K562 (cell line): ENCODE measurements at regions not wholly inside any gene's neighbourhood (a gene's known extent, or its start where the extent isn't known, plus 50 kb on each side); places are given as distances from the start of the nearest gene placed in this dataset.

ENCODE experiments used
- ATAC-seq: fragments of 200-7000 bp; cut with Tn5 transposase; 3 replicates; pipeline ENCODE4 v1.9.1; 2020; ENCODE audit warnings: moderate library complexity
- BruUV-seq: library from RNA; stranded (reverse); fragments of 400-500 nt; replicated peaks from 2 replicates; lab custom pipeline; 2021; lab: Mats Ljungman, UMichigan
- CTCF ChIA-PET: fragments of 300-600 bp; formaldehyde crosslinking; extraction: SDS; loops from one replicate; lab custom pipeline; 2021; ENCODE audit warnings: low intra/inter-chr PET ratio; lab: Yijun Ruan, JAX
- POLR2A ChIA-PET: fragments of 300-600, 350-650 bp; sonication (Branson Sonifier 250); formaldehyde crosslinking; extraction: SDS; loops from one replicate; lab custom pipeline; 2021; ENCODE audit warnings: antibody characterized with exemption, inconsistent platforms; lab: Yijun Ruan, JAX
- DNase-seq, 4 experiments: peaks; one replicate each; pipeline versions ENCODE4 v3.0.0 to v3.0.0-alpha.2; 2011 to 2018; ENCODE audit warnings: low spot score in 3 of 4, mixed read lengths in 3 of 4; ENCODE audit errors: extremely low read depth in 1 of 4
- FAIRE-seq: peaks from 2 replicates; lab custom pipeline; 2011; peaks lifted over from hg19 to GRCh38; lab: Jason Lieb, UNC
- H2AFZ ChIP-seq: 2 replicates; pipeline ENCODE4 v1.6.0; 2011; ENCODE audit warnings: low read depth, low read length, control low read depth, inconsistent platforms
- H3K27ac ChIP-seq: fragments of 200-600 bp; 3 replicates; pipeline ENCODE4 v1.8.0; 2011; ENCODE audit warnings: low read depth, mild to moderate bottlenecking, control low read depth, inconsistent platforms, low read length, moderate library complexity, mixed read lengths; ENCODE audit errors: extremely low read depth
- H3K27me3 ChIP-seq, 2 experiments: fragments of 300-600 bp in 1 of 2; 2 replicates in 1 of 2; 3 replicates in 1 of 2; pipeline versions ENCODE4 v1.6.0 to v1.8.0; 2011; ENCODE audit warnings: inconsistent platforms in 2 of 2, low read length in 2 of 2, mild to moderate bottlenecking in 1 of 2, mixed read lengths in 1 of 2, moderate library complexity in 1 of 2; ENCODE audit not compliant: control insufficient read depth in 2 of 2, insufficient read depth in 2 of 2
- H3K36me3 ChIP-seq: fragments of 300-600 bp; 3 replicates; pipeline ENCODE4 v1.8.0; 2011; ENCODE audit warnings: mild to moderate bottlenecking, low read length, inconsistent platforms; ENCODE audit not compliant: control insufficient read depth, insufficient read depth
- H3K4me1 ChIP-seq, 2 experiments: fragments of 200-600 bp in 1 of 2; replicated peaks in 1 of 2; 2 replicates in 1 of 2; 3 replicates in 1 of 2; pipeline versions ENCODE4 v1.5.1 to v1.8.0; 2011; ENCODE audit warnings: inconsistent platforms in 2 of 2, low read length in 2 of 2, mild to moderate bottlenecking in 1 of 2, mixed read lengths in 1 of 2, moderate library complexity in 1 of 2; ENCODE audit not compliant: control insufficient read depth in 2 of 2, insufficient read depth in 2 of 2
- H3K4me2 ChIP-seq: 2 replicates; pipeline ENCODE4 v1.6.1; 2011; ENCODE audit warnings: low read length, control low read depth, inconsistent platforms, mixed read lengths; ENCODE audit not compliant: insufficient read depth
- H3K4me3 ChIP-seq: fragments of 200-600 bp; sonication (generic), shearing (Covaris generic); 2 replicates; pipeline ENCODE4 v1.5.1; 2016; ENCODE audit warnings: control low read depth, inconsistent platforms
- H3K79me2 ChIP-seq: fragments of 200-600 bp; 3 replicates; pipeline ENCODE4 v1.8.0; 2011; ENCODE audit warnings: low read length, inconsistent platforms; ENCODE audit not compliant: control insufficient read depth, insufficient read depth
- H3K9ac ChIP-seq, 2 experiments: 2 replicates each; pipeline versions ENCODE4 v1.6.0 to v1.6.1; 2011; ENCODE audit warnings: low read depth in 2 of 2, low read length in 2 of 2, control low read depth in 1 of 2, inconsistent platforms in 1 of 2, mild to moderate bottlenecking in 1 of 2, mixed read lengths in 1 of 2; ENCODE audit not compliant: insufficient read depth in 1 of 2
- H3K9me1 ChIP-seq: one replicate; pipeline ENCODE4 v1.6.0; 2011; ENCODE audit warnings: inconsistent platforms, mild to moderate bottlenecking, low read length, moderate library complexity; ENCODE audit not compliant: control insufficient read depth, insufficient read depth
- H3K9me3 ChIP-seq: replicated peaks from 2 replicates; pipeline ENCODE4 v1.5.1; 2011; ENCODE audit warnings: low read depth, low read length, inconsistent platforms; ENCODE audit not compliant: control insufficient read depth, insufficient read depth
- H4K20me1 ChIP-seq: replicated peaks from 2 replicates; pipeline ENCODE4 v1.6.1; 2011; ENCODE audit warnings: low read length, inconsistent platforms, mixed read lengths; ENCODE audit not compliant: control insufficient read depth, insufficient read depth
- FOXM1 ChIP-seq, 2 experiments: fragments of 450-650 bp in 1 of 2; sonication (generic) in 1 of 2; formaldehyde crosslinking in 1 of 2; IDR thresholded peaks; 2 replicates each; pipeline versions ENCODE4 v1.6.1 to v1.9.0; 2017 to 2022; ENCODE audit warnings: low read depth in 2 of 2, mild to moderate bottlenecking in 2 of 2, missing genetic modification reagents in 1 of 2, moderate library complexity in 1 of 2
- GATA2 ChIP-seq: sonication (generic); formaldehyde crosslinking; IDR thresholded peaks from 2 replicates; pipeline ENCODE4 v1.4.0; 2020; ENCODE audit warnings: mild to moderate bottlenecking, missing genetic modification reagents
- GTF2B ChIP-seq: IDR thresholded peaks from 2 replicates; pipeline ENCODE4 v1.6.1; 2011; ENCODE audit not compliant: insufficient read length; ENCODE audit errors: extremely low read depth
- XRCC3 ChIP-seq: fragments of 450-650 bp; IDR thresholded peaks from 2 replicates; pipeline ENCODE4 v1.6.1; 2017; ENCODE audit warnings: mild to moderate bottlenecking, moderate library complexity
- ZNF124 ChIP-seq: sonication (generic); formaldehyde crosslinking; IDR thresholded peaks from 2 replicates; pipeline ENCODE4 v1.8.1; 2022; ENCODE audit warnings: missing genetic modification reagents
- ZNF518B ChIP-seq: fragments of 250-450 bp; sonication (Bioruptor Pico); IDR thresholded peaks from 2 replicates; pipeline ENCODE4 v1.5.0; 2021; ENCODE audit warnings: mild to moderate bottlenecking, moderate library complexity
- ZNF583 ChIP-seq: fragments of 250-450 bp; sonication (Bioruptor Pico); IDR thresholded peaks from 2 replicates; pipeline ENCODE4 v1.4.0; 2020
- WGBS: fragments of 100-300 bp; shearing (Covaris generic); methylation state at CpG from one replicate; pipeline ENCODE4 v1.1.6; 2016; ENCODE audit warnings: low coverage, mixed read lengths; ENCODE audit not compliant: insufficient coverage; ENCODE audit errors: missing lambda C conversion rate; 5-methylcytosine and 5-hydroxymethylcytosine counted together
- in situ Hi-C: fragments of 300-500 bp; cut with MboI; formaldehyde crosslinking; loops from 4 replicates; pipeline ENCODE4 v1.15.0; 2018; ENCODE audit warnings: inconsistent platforms, mixed read lengths
- intact Hi-C: fragments of 100-400 bp; cut with micrococcal nuclease; formaldehyde crosslinking; loops from 2 replicates; pipeline ENCODE4 v1.14.2; 2022
- TF ChIP-seq, protein P1 (sequence below): fragments of 250-450 bp; sonication (Bioruptor Pico); IDR thresholded peaks from 2 replicates; pipeline ENCODE4 v1.6.1; 2021; ENCODE audit warnings: mild to moderate bottlenecking
- TF ChIP-seq, protein P2 (sequence below): sonication (generic); formaldehyde crosslinking; IDR thresholded peaks from 2 replicates; pipeline ENCODE4 v1.8.0; 2022; ENCODE audit warnings: missing genetic modification reagents, mild to moderate bottlenecking, borderline replicate concordance

DNA sequence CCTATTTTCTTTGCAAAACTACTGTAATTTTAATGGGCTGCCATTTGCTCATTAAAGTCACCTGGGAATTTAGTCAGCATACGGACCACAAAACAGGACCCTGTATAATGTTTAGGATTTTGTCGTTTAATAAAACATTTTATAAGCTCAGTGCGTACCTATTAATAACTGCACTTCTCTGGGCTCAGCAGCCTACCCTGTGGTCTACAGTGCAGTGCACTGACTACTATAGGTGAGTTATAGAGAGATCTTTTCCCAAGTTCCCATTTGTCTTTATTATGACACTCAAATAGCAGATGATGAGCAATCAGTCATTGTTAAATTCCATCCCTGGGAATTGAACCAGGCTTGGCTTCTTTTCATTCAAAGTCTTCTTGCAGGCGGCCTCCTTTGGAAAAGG lies 433.4 kb upstream of the NFE2L3 start:
- Histone ChIP-seq H3K4me2 (no peak overlapping the region), H3K9ac (no peak overlapping the region), H2AFZ (no peak overlapping the region), H3K36me3 (no peaks in the 10 kb centered on the region), H3K27me3 (peaks cover 7 to 9% of the 10 kb centered on the region in 2 experiments; a peak in 4 of 5 replicates), H3K4me1 (no peaks in the 10 kb centered on the region), H3K9me1 (no peaks in the 10 kb centered on the region), H3K79me2 (no peaks in the 10 kb centered on the region), H4K20me1 (no peaks in the 10 kb centered on the region), H3K27ac (no peak overlapping the region), H3K9me3 (no peaks in the 10 kb centered on the region), H3K4me3 (no peak overlapping the region)
- no TSS peak for BruUV-seq
- TF ChIP-seq GATA2 (CRISPR knock-in tag) (no peak), FOXM1 (IDR thresholded peaks at IDR 0.05; ENCODE audit: low read depth) (no peak), FOXM1 (CRISPR knock-in tag; IDR thresholded peaks at IDR 0.05; ENCODE audit: low read depth) (no peak), GTF2B (no peak), ZNF518B (CRISPR knock-in tag) (no peak), ZNF583 (CRISPR knock-in tag) (no peak), ZNF124 (no peak), XRCC3 (no peak)
- TF ChIP-seq, protein P1, sequence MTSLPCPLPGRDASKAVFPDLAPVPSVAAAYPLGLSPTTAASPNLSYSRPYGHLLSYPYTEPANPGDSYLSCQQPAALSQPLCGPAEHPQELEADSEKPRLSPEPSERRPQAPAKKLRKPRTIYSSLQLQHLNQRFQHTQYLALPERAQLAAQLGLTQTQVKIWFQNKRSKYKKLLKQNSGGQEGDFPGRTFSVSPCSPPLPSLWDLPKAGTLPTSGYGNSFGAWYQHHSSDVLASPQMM (CRISPR knock-in tag) = no peak
- TF ChIP-seq, protein P2, sequence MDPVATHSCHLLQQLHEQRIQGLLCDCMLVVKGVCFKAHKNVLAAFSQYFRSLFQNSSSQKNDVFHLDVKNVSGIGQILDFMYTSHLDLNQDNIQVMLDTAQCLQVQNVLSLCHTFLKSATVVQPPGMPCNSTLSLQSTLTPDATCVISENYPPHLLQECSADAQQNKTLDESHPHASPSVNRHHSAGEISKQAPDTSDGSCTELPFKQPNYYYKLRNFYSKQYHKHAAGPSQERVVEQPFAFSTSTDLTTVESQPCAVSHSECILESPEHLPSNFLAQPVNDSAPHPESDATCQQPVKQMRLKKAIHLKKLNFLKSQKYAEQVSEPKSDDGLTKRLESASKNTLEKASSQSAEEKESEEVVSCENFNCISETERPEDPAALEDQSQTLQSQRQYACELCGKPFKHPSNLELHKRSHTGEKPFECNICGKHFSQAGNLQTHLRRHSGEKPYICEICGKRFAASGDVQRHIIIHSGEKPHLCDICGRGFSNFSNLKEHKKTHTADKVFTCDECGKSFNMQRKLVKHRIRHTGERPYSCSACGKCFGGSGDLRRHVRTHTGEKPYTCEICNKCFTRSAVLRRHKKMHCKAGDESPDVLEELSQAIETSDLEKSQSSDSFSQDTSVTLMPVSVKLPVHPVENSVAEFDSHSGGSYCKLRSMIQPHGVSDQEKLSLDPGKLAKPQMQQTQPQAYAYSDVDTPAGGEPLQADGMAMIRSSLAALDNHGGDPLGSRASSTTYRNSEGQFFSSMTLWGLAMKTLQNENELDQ (CRISPR knock-in tag) = no peak
- intact Hi-C loops = no loop called here
- no peak for ATAC-seq
- ChIA-PET POLR2A (interaction anchor here (3.2 kb wide), 1 partner anchor 10 kb away, joined by 9 read pairs; no protein-coding TSS in a partner anchor), CTCF (no interaction called here)
- DNase-seq = no peak
- 5% methylated on average over 4 of the region's 4 CpGs for WGBS
- FAIRE-seq = no peak
- in situ Hi-C loops = no loop called here
